Renal cortex interstitium (tissue), 11 donors: ENCODE measurements at regions not wholly inside any gene's neighbourhood (a gene's known extent, or its start where the extent isn't known, plus 50 kb on each side); places are given as distances from the start of the nearest gene placed in this dataset.
A peak's percentile ranks its signal among the peaks of the same experiment; 100 is the strongest.
"Not testable (repeated sequence)": the region's sequence is repeated elsewhere in the genome, so short reads cannot be mapped to it uniquely, and the experiment has no call there.

ENCODE experiments used
- DNase-seq, 11 donors: peaks; one replicate each; pipeline ENCODE4 v3.0.0-alpha.2; 2013; ENCODE audit warnings: low read depth in 9 of 11, low spot score in 4 of 11; ENCODE audit errors: extremely low read depth in 1 of 11

DNA sequence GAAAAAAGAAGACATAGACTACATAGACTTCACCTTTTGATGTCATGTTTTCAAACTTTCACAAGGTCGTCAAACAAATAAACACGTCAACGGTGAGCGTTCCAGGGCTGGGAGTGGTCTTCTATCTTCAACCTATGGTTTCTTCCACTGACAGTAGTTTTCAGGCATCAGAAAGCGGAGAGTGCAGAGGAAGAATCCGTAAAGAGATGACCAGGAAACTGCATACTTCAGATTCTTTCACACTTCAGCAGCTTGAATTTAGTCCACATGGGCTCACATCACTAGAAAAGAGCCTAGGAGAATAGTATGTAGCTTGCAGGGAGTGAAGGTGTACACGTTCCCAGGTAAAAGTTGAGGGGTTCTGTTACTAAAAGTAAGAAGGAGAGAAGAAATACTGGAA is 58.5 kb downstream of the NPY1R start:
- no peak for DNase-seq

DNA sequence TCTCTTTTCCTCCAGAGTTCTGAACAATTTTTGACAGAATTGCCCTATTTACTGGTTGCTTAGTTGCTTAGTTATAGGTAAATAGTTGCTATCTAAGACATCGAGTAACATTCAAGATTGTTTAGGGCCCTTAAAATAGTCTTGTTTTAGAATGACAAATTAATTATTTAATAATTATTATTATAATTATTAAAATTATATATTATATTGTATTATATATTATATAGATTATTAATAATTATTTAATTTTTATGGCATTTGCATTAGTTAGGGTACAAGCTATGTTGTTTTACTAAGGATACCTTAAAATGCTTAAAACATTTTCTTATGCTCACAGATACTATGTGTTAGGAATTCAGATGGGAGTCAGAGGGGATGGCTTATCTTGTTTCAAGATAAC is 59.2 kb downstream of the NPY1R start:
- DNase-seq, result no peak

DNA sequence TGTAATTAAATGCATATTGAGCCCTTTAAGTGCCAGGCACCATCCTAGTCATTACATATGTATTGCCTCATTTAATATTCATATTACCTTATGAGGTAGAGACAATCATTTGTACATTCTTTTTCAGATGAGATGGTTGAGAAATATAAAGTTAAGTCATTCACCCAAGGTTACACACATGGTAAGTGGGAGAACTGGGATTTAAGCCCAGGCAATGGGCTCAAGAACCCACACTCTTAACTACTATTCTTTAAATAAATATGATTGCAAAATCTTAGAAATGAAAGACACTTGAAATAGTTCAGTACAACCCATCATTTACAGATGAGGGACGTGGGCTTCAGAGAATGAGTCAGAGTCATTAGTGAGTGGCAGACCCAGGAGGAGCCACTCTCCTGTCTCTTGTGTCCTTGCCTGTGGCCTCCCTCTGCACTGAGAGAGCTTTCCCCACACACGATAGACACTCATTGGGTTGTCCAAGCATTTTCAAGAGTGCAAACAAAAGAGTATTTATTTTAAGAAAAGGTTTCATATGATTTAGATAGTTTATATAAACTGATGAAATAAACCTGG is 60.8 kb downstream of the NPY1R start:
- no peak for DNase-seq

DNA sequence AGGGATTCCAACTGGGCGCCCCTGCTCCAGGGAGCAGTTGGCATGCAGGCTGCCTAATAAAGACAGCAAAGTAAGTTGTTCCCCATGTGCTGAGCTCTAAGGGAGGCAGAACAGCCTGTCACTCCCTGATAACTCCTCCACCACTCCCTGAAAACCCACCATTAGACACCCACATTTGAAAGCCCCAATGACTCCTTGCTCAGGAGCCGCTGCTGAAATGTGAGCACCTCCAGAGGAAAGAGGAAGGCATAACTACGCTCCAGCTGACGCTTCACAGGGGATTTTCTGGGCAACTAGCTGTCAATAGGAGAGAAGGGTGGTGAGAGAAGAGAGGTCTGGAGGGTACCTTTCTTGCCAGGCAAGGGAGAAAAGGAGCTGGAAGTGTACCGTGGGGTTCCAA is 62.5 kb downstream of the NPY1R start:
- DNase-seq, result no peak

DNA sequence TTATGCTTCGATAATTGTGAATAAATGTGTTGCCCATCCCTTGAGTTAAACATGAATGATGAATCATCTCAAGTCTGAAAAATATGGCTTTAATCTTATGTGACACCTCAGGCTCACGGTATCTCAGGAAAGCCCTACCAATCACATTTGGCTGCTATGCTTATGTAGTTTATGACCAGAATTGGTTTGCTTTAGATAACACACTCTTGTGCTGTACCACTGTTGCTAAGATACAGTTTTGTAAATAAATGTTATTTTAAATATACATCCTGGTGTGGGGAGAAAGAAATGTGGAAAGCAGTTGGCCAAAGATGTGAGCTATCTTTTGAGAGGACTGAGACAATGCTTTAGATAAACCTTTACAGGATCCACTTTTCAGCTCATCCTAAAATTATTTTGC is 63.2 kb downstream of the NPY1R start:
- no peak for DNase-seq

GRCh38 chr4:163264934-163265333 is 67.5 kb downstream of the NPY1R start:
- DNase-seq, result no peak

DNA sequence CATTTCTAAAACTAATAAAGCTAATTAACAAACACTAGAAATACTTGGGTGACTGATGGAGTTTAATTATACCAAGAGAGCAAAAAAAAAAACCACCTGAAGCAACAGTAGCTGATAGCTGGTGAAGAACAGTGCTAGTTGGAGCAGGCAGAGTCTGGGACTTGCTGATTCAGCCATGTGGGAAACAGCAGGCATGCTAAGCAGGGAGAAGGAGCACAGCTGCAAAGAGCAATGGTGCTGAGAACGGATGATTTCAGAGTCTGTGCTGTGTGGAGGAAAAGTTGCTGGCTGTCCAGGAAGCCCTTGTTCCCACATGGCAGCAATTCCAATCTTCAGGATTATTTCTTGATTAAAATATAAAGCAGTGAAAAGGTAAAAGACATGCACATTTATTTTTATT is 68.8 kb downstream of the NPY1R start:
- no peak for DNase-seq

DNA sequence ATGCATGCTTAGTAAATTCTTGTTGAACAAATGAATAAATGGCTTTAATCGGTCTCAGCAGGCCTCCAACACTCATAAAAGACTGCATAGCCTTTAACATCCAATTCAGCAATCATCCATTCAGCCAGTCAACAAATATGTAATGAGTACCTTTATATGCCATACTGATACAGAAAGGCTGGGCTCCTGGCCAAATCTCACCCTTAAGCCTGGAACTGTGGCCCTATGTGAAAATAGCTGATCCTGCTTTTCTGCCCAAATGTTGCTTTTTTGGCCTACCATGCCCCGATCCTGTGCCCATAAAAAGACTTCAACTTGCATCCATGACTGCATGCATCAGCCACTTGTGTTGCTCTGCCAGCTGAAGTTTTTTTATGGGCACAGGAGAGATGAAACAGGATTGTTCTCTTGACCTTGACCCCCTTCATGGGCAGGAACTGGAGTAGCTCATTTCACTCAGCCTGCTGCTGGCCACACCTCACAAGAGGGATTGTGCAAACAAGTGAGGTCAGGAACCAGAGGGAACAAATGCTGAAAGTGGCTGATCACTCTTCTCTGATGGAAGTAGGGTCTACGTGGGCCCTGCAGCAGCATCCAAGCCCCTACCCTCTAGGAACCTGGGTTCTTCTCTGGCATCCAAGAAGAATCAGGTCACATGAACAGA is 75.6 kb downstream of the NPY1R start:
- no peak for DNase-seq

DNA sequence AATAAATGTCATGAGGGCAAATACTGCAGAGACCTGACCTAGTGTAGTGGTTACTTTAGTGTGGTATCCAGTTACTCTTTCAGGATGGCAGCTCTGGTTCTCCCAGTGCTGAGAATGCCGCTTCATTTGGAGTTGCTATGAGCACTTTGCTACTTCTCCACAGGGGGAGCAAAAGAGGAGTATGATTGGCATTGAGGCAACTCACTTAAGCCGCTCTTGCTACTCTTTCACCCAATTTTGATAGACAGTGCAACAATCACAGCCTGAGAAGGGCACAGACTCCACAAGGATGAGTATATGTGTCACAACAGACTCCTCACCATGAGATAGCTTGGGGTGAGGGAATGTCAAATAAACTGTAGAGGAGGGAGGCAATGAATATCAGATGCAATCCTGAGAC is 81.2 kb downstream of the NPY1R start:
- DNase-seq, result peak in 1 of 11 donors; percentile 10

- DNase-seq, result no peak
Observed at GRCh38 chr4:163249042-163249441, 82.4 kb upstream of the NAF1 start.

DNA sequence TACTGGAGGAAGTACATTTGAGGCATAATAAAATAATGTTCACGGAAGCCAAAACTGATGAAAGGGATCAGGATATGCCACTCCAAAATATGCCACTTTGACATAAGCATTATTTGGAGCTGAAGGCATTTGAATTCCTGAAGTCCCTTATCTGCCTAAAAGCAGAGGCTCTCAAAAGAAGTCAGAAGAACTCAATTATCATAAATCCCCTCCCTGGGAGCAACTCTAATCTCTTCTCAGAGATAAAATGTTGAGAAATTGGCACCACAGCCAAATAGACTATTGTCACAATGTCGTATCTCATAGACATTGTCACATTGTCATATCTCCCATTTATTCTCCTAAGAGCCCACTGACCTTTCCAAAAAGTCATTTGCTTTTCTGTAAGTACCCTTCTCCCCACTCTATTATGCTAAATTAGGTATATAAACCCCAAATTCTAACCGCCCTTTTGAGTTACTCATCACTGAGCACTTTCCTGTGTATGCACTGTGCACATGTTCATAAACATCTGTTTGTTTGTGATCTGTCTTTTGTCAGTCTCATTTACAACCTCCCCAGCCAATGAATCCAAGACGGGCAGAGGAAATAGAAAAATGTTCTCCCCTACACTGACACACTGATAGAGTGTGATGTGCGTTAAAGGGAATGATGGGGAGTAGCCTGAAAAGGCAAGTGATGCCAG is 78.5 kb upstream of the NAF1 start:
- DNase-seq, result no peak

DNA sequence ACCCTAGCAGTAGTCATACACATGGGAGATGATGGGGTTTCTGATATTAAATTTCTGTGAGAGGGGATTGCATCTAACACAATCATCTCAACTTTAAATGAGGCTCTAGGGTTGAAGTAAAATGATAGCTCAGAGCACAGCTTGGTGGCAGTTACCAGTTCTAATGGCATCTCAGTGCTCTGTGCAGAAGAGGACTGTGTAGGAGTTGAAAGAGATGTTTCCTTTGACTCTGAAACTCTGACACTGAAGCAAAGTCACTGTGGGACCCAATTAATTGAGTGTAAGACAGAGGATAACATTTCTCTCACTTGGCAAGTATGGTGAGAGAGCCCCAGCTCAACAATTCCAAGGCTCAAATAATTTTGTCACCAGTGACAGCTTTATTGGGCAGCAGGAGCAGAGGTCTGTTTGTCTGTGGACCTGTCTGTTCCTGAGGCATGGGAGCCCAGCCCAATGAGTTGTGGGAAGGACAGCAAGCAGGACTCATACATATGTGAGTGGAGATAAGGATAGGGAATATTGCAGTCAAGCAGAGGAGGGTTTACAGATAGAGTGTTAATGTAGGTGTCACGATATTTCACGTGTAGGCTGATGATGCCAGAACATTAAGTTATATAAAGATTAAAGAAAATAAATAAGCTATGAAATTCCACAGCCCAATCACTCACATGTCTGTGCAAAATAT is 76.7 kb upstream of the NAF1 start:
- no peak for DNase-seq

GRCh38 chr4:163237856-163238255 is 71.2 kb upstream of the NAF1 start:
- no peak for DNase-seq

DNA sequence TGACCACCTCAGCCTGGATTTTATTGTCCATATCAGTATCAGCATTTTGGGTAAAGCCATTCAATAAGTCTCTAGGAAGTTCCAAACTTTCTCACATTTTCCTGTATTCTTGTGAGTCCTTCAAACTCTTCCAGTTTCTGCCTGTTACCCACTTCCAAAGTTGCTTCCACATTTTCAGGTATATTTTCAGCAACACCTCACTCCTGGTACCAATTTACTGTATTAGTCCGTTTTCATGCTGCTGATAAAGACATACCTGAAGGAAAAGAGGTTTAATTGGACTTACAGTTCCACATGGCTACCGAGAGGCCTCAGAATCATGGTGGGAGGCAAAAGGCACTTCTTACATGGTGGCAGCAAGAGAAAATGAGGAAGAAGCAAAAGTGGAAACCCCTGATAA is 69.7 kb upstream of the NAF1 start:
- DNase-seq, result not testable (repeated sequence)

- DNase-seq, result no peak
Observed at GRCh38 chr4:163233321-163233720, 66.6 kb upstream of the NAF1 start.

- DNase-seq, result no peak
Observed at GRCh38 chr4:163228648-163229047, 62.0 kb upstream of the NAF1 start.

- DNase-seq, result no peak
Observed at GRCh38 chr4:163221467-163221866, 54.8 kb upstream of the NAF1 start.

GRCh38 chr4:163217505-163217904 is 50.8 kb upstream of the NAF1 start:
- DNase-seq, result no peak
